ENCODE measurements at regions not wholly inside any gene's neighbourhood (a gene's known extent, or its start where the extent isn't known, plus 50 kb on each side); places are given as distances from the start of the nearest gene placed in this dataset.

GRCh38 chr6:137652961-137653705 is 158.9 kb upstream of the OLIG3 start:
- peaks cover 0 to 11% of the 10 kb centered on the region in 2 experiments; a peak in 1 of 4 replicates for H3K4me1 Mint-ChIP-seq
- WGBS (ENCODE audit: extremely low coverage, insufficient read length, low lambda C conversion rate) = no CpG with 5 or more reads among the region's 3 CpGs
- Histone ChIP-seq H2AFZ (ENCODE audit: low read length) (no peak overlapping the region), H3K4ac (ENCODE audit: low read depth, low read length) (no peak overlapping the region), H3K9ac (ENCODE audit: extremely low read depth, insufficient read length, low read length) (no peak overlapping the region), H2BK20ac (ENCODE audit: low read depth, low read length, poor library complexity, severe bottlenecking) (no peak overlapping the region), H3K4me2 (ENCODE audit: insufficient read depth, insufficient read length, low read length) (no peak overlapping the region), H3K79me1 (ENCODE audit: insufficient read depth, low read depth, low read length, poor library complexity, severe bottlenecking) (no peaks in the 10 kb centered on the region), H3K9me3 (ENCODE audit: control insufficient read depth, low read depth, low read length) (peaks cover 6% of the 10 kb centered on the region), H4K8ac (replicated peaks; ENCODE audit: insufficient read length, low read depth, low read length) (no peak overlapping the region), H3K23me2 (ENCODE audit: insufficient read length, low read depth, low read length, poor library complexity, severe bottlenecking) (no peaks in the 10 kb centered on the region), H3K56ac (ENCODE audit: insufficient read length, low read depth, low read length) (no peak overlapping the region), H3K79me2 (ENCODE audit: insufficient read depth, low read length) (no peaks in the 10 kb centered on the region), H2BK5ac (ENCODE audit: insufficient read length, low read length) (no peak overlapping the region), H4K20me1 (ENCODE audit: control insufficient read depth, insufficient read depth, insufficient read length) (no peaks in the 10 kb centered on the region), H4K91ac (ENCODE audit: insufficient read length, low read depth, low read length) (no peak overlapping the region), H3K27ac (ENCODE audit: insufficient read length, low read depth, low read length) (no peak overlapping the region), H4K5ac (ENCODE audit: insufficient read length, low read depth, low read length) (no peak overlapping the region), H3K27me3 (ENCODE audit: insufficient read depth, low read length) (no peaks in the 10 kb centered on the region), H3K4me1 (ENCODE audit: insufficient read depth, low read length) (no peaks in the 10 kb centered on the region), H2BK120ac (ENCODE audit: low read depth, low read length, poor library complexity, severe bottlenecking) (no peak overlapping the region), H2AK5ac (ENCODE audit: insufficient read length, low read length) (no peak overlapping the region), H2BK12ac (ENCODE audit: insufficient read length, low read depth, low read length) (no peak overlapping the region), H2BK15ac (ENCODE audit: low read depth, low read length) (no peak overlapping the region), H3T11ph (ENCODE audit: low read length) (no peak overlapping the region), H3K14ac (ENCODE audit: insufficient read depth, low read length) (no peak overlapping the region), H3K23ac (ENCODE audit: insufficient read length, low read depth, low read length) (no peak overlapping the region), H3K18ac (ENCODE audit: insufficient read length, low read depth, low read length) (no peak overlapping the region)
- H3K9me3 Mint-ChIP-seq = peaks cover 3 to 8% of the 10 kb centered on the region in 2 experiments; a peak in 4 of 5 replicates
- H3K4me3 Mint-ChIP-seq = no peak overlapping the region
- peaks cover 1 to 23% (median 12%) of the 10 kb centered on the region in 3 experiments; a peak in 6 of 7 replicates for H3K36me3 Mint-ChIP-seq (ENCODE audit: insufficient read depth in 1 of 3, low read depth in 3 of 3)
- no peak overlapping the region; a peak in 1 of 7 replicates for H3K27ac Mint-ChIP-seq
- TF ChIP-seq CTCF (conservative IDR thresholded peaks at IDR 0.05) = no peak
- H3K27me3 Mint-ChIP-seq (ENCODE audit: low read depth) = no peaks in the 10 kb centered on the region; the same call in none of the 2 replicates
- no peak for DNase-seq

Measured in H9 (cell line).